Psoas muscle (tissue), 7 donors: ENCODE measurements at regions not wholly inside any gene's neighbourhood (a gene's known extent, or its start where the extent isn't known, plus 50 kb on each side); places are given as distances from the start of the nearest gene placed in this dataset.

Experiments
- ATAC-seq, 4 donors: fragments of 200-7000 bp; cut with Tn5 transposase; one replicate each; pipeline ENCODE4 v1.9.1; 2020; ENCODE audit warnings: moderate library complexity in 3 of 4, mild to moderate bottlenecking in 2 of 4
- DNase-seq, 2 donors: peaks; one replicate each; pipeline ENCODE4 v3.0.0-alpha.2; 2020
- H3K27ac ChIP-seq: fragments of 200-600 bp; one replicate; pipeline ENCODE4 v1.8.0; 2022
- H3K27me3 ChIP-seq, 3 donors: fragments of 200-600 bp in 1 of 3; one replicate each; pipeline versions ENCODE4 v1.6.1 to v1.8.0; 2013 to 2022; ENCODE audit warnings: low read length in 2 of 3, mild to moderate bottlenecking in 2 of 3, moderate library complexity in 1 of 3; ENCODE audit not compliant: insufficient read depth in 3 of 3
- H3K36me3 ChIP-seq, 2 donors: fragments of 200-600 bp in 1 of 2; one replicate each; pipeline versions ENCODE4 v1.6.1 to v1.8.0; 2013 to 2022; ENCODE audit warnings: low read depth in 1 of 2, mild to moderate bottlenecking in 1 of 2, moderate library complexity in 1 of 2; ENCODE audit not compliant: insufficient read depth in 1 of 2
- H3K4me1 ChIP-seq: fragments of 200-600 bp; one replicate; pipeline ENCODE4 v1.8.0; 2022
- H3K4me3 ChIP-seq: fragments of 200-600 bp; one replicate; pipeline ENCODE4 v1.8.0; 2022; ENCODE audit warnings: mild to moderate bottlenecking
- H3K9me3 ChIP-seq: fragments of 200-600 bp; one replicate; pipeline ENCODE4 v1.8.0; 2022
- CTCF ChIP-seq: fragments of 200-600 bp; IDR thresholded peaks from one replicate; pipeline ENCODE4 v1.8.0; 2022; ENCODE audit warnings: antibody characterized with exemption
- WGBS, 3 donors: extraction: QIAGEN DNeasy Blood & Tissue Kit; methylation state at CpG; one replicate each; pipeline versions ENCODE4 v1.1.6 to v1.1.7; 2013; 5-methylcytosine and 5-hydroxymethylcytosine counted together
- intact Hi-C, 2 donors: fragments of 100-400 bp; cut with DNase I; formaldehyde crosslinking; loops; one replicate each; pipeline versions ENCODE4 v1.11.0 to v1.14.2; 2022
- donor health status: healthy with polysubstance abuse.
- donor health status: DM: no; HTN: no; CAD: no; lungs with moderate emphysema.
- donor health status: Bipolar disorder and iron deficiency.
- donor health status: healthy.
- donor health status: DM: yes; HTN: yes; CAD: no.
- donor health status: DM: no; HTN: no; CAD: no.
- donor health status: DM: yes; HTN: yes; CAD: no.

- Histone ChIP-seq H3K4me1 (no peaks in the 10 kb centered on the region), H3K4me3 (no peak overlapping the region), H3K9me3 (no peaks in the 10 kb centered on the region), H3K27ac (no peak overlapping the region), H3K36me3 (no peaks in the 10 kb centered on the region), H3K27me3 (no peaks in the 10 kb centered on the region)
- intact Hi-C loops = no loop called here
- DNase-seq (no peak), ATAC-seq (no peak)
- no peak for TF ChIP-seq CTCF
- 92 to 94% (median 93%) methylated on average over 2 of the region's 2 CpGs for WGBS, 3 donors
Observed at GRCh38 chr2:193537531-193537930, 1342.8 kb upstream of the TMEFF2 start.

GRCh38 chr2:193528458-193528857 lies 1333.7 kb upstream of the TMEFF2 start:
- 67 to 79% (median 75%) methylated on average over 1 of the region's 1 CpG for WGBS, 3 donors

GRCh38 chr2:193527146-193527545 lies 1332.4 kb upstream of the TMEFF2 start:
- intact Hi-C loops = no loop called here

More at GRCh38 chr2:193528458-193528857, 1333.7 kb upstream of the TMEFF2 start:
- Histone ChIP-seq H3K27me3 (no peaks in the 10 kb centered on the region), H3K4me1 (no peaks in the 10 kb centered on the region), H3K9me3 (no peaks in the 10 kb centered on the region), H3K36me3 (no peaks in the 10 kb centered on the region), H3K27ac (no peak overlapping the region), H3K4me3 (no peak overlapping the region)
- no peak for ATAC-seq
- DNase-seq = no peak
- intact Hi-C loops = no loop called here
- TF ChIP-seq CTCF = no peak

GRCh38 chr2:193523662-193524061 lies 1328.9 kb upstream of the TMEFF2 start:
- H3K4me3 ChIP-seq = no peak overlapping the region
- no peak for TF ChIP-seq CTCF
- 79 to 85% (median 85%) methylated on average over 1 of the region's 1 CpG for WGBS, 3 donors
- H3K27me3 ChIP-seq = no peaks in the 10 kb centered on the region
- H3K27ac ChIP-seq = no peak overlapping the region
- no peaks in the 10 kb centered on the region for H3K4me1 ChIP-seq
- DNase-seq (no peak), ATAC-seq (no peak)
- no peaks in the 10 kb centered on the region for H3K9me3 ChIP-seq
- intact Hi-C loops = no loop called here
- H3K36me3 ChIP-seq = no peaks in the 10 kb centered on the region

More at GRCh38 chr2:193527146-193527545, 1332.4 kb upstream of the TMEFF2 start:
- no peak overlapping the region for H3K4me3 ChIP-seq
- H3K27ac ChIP-seq = no peak overlapping the region
- no peak for TF ChIP-seq CTCF
- no peak for ATAC-seq
- WGBS, 3 donors = 38 to 52% (median 40%) methylated on average over 3 of the region's 3 CpGs
- no peaks in the 10 kb centered on the region for H3K36me3 ChIP-seq
- H3K4me1 ChIP-seq = no peaks in the 10 kb centered on the region
- H3K27me3 ChIP-seq = no peaks in the 10 kb centered on the region
- no peaks in the 10 kb centered on the region for H3K9me3 ChIP-seq
- DNase-seq = no peak

GRCh38 chr2:193521523-193521922 lies 1326.8 kb upstream of the TMEFF2 start:
- no peaks in the 10 kb centered on the region for H3K4me1 ChIP-seq
- no peak overlapping the region for H3K4me3 ChIP-seq
- H3K9me3 ChIP-seq = no peaks in the 10 kb centered on the region
- TF ChIP-seq CTCF = no peak
- no peak overlapping the region for H3K27ac ChIP-seq
- intact Hi-C loops = no loop called here
- H3K36me3 ChIP-seq = no peaks in the 10 kb centered on the region
- WGBS, 3 donors = 88 to 96% (median 91%) methylated on average over 2 of the region's 2 CpGs
- no peaks in the 10 kb centered on the region for H3K27me3 ChIP-seq
- no peak for DNase-seq
- no peak for ATAC-seq
